ENCODE measurements at regions not wholly inside any gene's neighbourhood (a gene's known extent, or its start where the extent isn't known, plus 50 kb on each side); places are given as distances from the start of the nearest gene placed in this dataset.

GRCh38 chr20:11130554-11131166 lies 456.9 kb upstream of the JAG1 start:
- DNase-seq (ENCODE audit: low read depth), result no peak

- no peak for DNase-seq (ENCODE audit: low read depth)
Observed at GRCh38 chr20:11132819-11133415, 459.1 kb upstream of the JAG1 start.

DNA sequence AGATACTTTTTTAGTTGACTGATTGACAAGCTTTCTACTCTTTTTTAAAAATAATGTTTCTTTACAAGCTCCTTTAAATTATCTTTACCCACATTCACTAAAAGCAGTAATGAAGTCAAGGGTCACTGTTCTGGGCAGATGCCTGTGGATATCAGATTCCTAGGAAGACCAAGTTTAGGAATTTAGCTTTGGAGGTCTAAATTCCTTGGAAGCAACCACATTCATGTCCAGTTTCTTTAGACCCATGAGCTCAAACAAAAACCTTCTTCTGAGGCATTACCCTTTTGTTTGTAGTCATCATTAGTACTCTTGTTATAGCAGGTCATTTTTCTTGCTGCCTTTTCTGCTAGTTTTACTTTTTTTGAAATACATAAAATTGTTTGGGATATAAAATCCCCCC lies 462.9 kb upstream of the JAG1 start:
- DNase-seq (ENCODE audit: low read depth), result no peak

DNA sequence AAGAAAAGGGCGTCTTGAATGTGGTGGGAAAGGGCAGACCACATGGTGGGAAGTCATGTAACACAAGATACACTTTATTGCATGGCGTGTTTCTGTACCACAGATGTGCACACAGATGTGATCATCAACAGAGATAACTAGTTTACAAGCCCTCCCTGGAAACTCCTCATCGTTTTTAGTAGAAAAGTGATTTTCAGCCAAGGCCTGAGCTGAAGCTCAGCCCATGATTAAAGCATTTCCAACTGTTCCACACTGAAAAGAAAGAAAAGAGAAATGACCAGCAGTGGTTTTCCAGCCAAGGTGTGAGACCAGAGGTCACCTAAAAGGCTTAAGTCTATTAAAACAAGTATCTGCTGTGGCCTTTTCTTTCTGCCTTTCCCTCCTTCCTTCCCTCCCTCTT lies 463.9 kb upstream of the JAG1 start:
- DNase-seq (ENCODE audit: low read depth), result no peak

GRCh38 chr20:11140359-11140758 lies 466.6 kb upstream of the JAG1 start:
- peak; percentile 78 for DNase-seq (ENCODE audit: low read depth)

- DNase-seq (ENCODE audit: low read depth), result no peak
Observed at GRCh38 chr20:11143481-11143880, 469.7 kb upstream of the JAG1 start.

DNA sequence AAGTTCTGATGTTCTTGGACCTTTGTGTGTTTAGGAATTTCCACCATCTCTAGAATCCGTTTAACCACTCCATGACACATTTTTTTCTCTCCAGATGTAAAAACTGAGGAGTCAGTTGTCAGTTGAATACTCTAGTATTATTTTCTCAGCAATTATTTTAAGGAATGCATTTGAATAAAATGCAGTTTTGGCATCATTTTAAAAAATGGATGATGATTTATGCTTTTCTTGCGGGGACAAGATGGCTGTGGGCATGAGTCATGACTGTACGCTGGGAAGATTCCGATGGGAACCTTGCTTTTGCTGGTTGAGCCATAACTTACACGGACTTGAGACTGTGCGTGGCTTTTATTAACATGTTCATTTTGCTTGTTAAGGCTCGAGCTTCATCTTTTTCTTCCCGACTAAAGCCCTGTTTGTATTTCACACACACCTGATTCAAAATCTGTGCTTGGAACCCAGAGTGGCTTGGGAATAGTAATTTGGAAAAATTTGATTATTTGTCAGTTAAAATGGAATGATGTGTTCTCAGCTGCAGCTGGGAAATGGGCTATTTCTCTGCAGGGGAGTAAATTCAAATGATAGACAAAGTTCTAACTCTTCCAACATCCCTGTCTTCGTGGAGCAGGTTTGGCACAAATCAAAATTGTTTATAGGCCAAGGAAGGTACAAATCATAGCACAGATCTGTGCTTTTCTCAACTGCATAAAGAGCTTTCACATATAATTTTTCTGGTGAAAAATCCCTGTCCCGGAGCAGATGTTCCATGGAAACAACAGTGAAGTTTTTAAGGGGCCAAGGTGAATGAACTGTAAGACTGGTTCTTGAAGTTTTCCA lies 470.5 kb upstream of the JAG1 start:
- no peak for DNase-seq (ENCODE audit: low read depth)

- no peak for DNase-seq (ENCODE audit: low read depth)
Observed at GRCh38 chr20:11145616-11146015, 471.8 kb upstream of the JAG1 start.

- DNase-seq (ENCODE audit: low read depth), result no peak
Observed at GRCh38 chr20:11153819-11154218, 480.0 kb upstream of the JAG1 start.

DNA sequence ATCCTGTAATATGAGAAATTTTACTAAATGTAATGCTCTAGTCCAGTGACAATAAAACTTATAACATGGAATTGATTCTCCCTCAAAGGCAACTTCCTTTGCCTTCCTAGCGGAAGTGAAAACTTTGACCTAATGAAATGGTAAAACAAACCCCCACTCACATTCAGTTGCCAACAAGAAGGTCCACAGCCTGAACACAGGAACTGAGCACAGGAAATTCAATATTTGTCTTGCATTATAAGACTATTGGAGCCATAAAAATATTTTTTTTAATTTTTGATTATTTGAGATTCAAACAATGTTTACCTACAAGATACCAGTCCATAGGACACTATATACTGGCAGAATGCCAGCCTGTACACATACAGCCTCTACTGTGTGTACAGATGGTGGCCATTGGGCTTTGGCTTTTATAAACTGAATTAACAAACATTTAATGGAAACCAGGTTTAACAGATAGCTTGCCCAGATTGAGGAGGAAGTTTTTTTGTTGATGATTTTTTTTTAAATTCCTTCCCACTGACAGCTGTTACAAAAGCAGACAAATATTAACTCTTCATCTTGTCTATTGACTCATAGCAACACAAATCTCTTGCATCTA lies 481.5 kb upstream of the JAG1 start:
- DNase-seq (ENCODE audit: low read depth), result no peak

DNA sequence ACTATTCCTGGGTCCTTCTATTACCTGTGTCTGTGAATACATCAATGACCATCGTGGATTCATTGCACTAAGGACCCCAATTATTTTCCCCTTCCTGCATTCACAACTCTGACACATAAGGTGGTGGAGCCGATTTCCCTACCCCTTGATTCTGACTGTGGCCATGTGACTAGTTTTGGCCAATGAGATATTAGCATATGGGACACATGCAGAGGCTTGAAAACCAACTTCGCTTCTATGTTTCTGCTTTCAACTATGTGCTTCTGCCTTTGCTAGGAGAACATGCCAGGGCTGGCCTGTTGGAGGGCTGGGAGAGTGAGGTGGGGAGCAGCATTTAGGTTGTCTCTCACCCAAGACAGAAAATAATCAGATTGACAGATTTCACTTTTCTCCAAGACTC lies 483.1 kb upstream of the JAG1 start:
- no peak for DNase-seq (ENCODE audit: low read depth)

DNA sequence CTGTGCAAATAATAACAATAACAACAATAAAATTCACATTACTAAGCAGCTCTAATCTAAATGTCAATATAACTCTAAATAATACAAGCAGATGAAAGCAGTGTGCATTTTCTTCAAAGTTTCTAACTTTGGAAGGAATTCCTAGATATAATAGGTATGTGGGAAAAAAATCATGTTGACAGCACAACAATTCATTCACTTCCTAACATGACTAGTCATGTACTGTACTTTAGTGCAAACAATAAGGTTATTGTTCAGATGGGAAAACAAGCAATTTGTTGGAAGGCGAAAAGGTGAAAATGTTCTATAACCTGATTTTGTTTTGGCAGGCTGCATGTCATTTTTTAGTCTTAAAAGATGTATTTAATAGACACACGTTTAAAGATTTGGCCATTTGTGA lies 484.3 kb upstream of the JAG1 start:
- DNase-seq (ENCODE audit: low read depth), result no peak

DNA sequence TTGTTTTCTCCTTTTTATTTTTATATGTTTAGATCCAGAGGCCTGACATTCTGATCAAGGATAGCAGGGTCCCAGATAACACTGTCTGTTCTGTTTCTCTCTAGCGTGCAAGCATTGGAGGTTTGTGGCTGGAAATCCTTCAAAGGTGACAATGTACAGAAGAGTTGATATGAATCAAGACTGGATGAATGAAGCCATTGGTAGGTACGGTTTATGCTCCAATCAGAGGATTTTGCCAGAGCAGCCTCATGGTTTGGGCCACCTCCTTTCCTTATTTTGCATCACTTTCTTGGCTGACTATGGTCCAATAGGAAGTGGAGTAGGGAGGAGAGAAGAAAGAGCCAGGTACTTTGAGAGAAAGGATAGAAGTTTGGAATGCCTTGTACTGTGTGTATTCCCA lies 484.8 kb upstream of the JAG1 start:
- DNase-seq (ENCODE audit: low read depth), result no peak

GRCh38 chr20:11159728-11160127 lies 485.9 kb upstream of the JAG1 start:
- no peak for DNase-seq (ENCODE audit: low read depth)

DNA sequence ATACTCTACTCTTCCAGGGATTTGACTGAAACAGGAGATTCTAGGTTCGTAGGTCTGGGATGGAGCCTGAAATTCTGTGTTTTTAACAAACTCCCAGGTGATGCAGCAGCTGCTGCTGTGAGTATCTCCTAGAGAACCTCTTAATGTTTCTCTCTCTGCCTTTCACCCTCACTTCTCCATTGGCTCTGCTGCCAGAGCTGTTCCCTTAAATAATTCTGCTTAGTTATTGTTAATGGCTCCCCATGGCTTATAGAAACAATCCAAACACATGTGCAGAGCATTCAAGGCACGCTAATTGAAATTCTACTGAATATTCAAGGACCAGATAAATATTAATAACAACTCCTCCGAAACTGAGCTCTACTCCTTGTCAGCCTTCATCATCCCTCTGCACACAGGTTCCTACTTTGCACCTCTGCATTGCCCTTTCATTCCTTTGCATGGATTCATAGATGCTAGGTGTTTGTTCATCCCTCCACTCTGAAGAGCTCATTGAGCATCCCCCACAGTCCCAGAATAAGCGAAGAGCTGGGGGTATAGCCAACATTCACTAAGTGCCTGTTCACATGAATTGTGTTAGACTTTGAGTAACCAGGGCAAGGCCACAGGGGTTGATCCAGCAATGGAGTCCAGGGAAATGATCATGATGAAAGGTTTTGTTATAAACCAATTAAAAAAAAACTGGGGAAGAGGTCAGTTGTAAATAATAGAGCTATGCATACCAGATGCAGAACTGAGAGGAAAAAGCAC lies 488.4 kb upstream of the JAG1 start:
- DNase-seq (ENCODE audit: low read depth), result no peak

DNA sequence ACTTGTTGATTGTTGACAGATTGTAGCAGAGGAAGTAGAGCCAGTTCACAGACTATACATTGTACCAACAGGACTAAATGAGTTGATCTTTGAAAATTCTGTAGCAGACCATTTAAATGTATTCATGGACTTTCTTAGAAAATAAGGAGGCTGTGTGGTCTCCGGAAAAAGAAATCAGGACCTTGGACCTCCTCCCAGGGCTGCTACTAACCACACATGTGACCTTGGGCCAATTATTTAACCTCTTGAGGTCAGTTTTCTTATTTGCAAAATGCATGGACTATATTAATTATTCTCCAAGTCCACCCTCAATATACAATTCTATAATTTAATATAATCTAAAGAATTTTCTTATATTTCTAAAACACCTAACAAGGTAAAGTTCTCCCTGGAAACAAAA lies 492.0 kb upstream of the JAG1 start:
- DNase-seq (ENCODE audit: low read depth), result no peak

GRCh38 chr20:11166712-11167111 lies 492.9 kb upstream of the JAG1 start:
- DNase-seq (ENCODE audit: low read depth), result no peak

DNA sequence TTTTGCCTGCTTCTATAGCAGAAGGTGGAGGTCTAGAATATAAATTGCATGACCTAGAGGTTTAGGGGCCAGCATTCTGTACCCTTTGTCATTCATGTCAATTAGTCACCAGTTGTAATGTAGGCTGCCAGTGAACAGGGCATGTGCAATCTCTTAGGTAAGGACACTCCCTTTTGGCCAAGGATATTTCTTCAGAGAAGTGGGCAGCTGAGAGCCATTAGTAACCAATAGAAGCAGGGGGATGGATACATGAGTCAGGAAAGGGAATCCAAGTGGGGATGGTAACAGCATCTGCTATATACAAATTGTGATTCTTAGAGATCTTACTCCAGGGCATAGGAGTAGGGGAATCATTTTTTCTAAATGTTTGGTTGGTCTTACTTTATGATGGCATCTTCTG lies 494.2 kb upstream of the JAG1 start:
- DNase-seq (ENCODE audit: low read depth), result peak; percentile 26

GRCh38 chr20:11170025-11170424 lies 496.2 kb upstream of the JAG1 start:
- DNase-seq (ENCODE audit: low read depth), result no peak

DNA sequence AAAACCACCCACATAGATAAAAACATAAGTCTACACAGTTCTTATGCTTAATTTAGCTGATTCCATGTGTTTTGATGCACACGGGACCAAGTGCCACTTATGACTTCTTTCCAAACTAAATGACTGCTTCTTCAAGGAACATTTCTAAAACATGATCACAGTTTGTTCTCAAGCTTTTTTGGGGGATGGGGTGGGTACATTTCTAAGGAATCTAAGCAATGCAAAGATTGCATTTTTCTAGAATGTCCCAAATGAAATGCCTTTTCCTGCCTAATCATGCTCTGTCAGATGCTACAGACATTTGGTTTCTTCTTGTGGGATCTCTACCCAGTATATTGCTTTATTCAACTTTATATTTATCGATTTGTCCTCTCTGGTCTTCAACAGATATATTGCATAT lies 496.8 kb upstream of the JAG1 start:
- DNase-seq (ENCODE audit: low read depth), result no peak

DNA sequence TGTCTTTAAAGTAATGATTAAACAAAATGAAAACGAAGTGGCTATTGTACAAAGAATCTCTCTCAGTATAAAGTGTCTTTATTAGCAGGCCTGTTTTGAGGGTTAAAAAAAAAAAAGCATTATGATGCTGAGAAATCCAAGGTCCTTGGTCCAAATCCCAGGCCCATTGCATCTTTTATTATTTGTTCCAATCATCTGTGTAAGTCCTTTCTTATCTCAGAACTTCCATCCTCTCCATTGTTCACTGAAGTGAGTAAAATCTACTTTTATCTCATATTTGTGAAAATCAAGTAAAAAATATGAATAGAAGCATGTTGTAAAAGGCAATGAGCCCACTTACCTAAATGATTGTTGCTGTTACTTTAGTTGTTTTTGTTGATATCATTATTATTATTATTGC lies 499.1 kb upstream of the JAG1 start:
- DNase-seq (ENCODE audit: low read depth), result no peak

GRCh38 chr20:11173916-11174315 lies 500.1 kb upstream of the JAG1 start:
- DNase-seq (ENCODE audit: low read depth), result no peak

All from HS-5 (cell line).